ENCODE measurements at regions not wholly inside any gene's neighbourhood (a gene's known extent, or its start where the extent isn't known, plus 50 kb on each side); places are given as distances from the start of the nearest gene placed in this dataset.

GRCh38 chr5:65076251-65076869 is 307.6 kb downstream of the CWC27 start:
- Histone ChIP-seq H3K27me3 (ENCODE audit: low read depth) (no peaks in the 10 kb centered on the region), H3K4me3 (no peak overlapping the region), H3K36me3 (no peaks in the 10 kb centered on the region), H3K9me3 (replicated peaks) (no peaks in the 10 kb centered on the region), H3K27ac (replicated peaks) (peak overlapping the region; percentile 76), H3K4me1 (peaks cover 16% of the 10 kb centered on the region)
- peak; percentile 39 for TF ChIP-seq CTCF (IDR thresholded peaks at IDR 0.05; ENCODE audit: borderline replicate concordance)
- intact Hi-C loops (cut with micrococcal nuclease) = no loop called here
- DNase-seq = peak; percentile 23

- no peak for TF ChIP-seq CTCF (IDR thresholded peaks at IDR 0.05; ENCODE audit: borderline replicate concordance)
- Histone ChIP-seq H3K4me1 (peaks cover 16% of the 10 kb centered on the region), H3K9me3 (replicated peaks) (no peaks in the 10 kb centered on the region), H3K27me3 (ENCODE audit: low read depth) (no peaks in the 10 kb centered on the region), H3K4me3 (no peak overlapping the region), H3K27ac (replicated peaks) (no peak overlapping the region), H3K36me3 (no peaks in the 10 kb centered on the region)
- DNase-seq = no peak
- intact Hi-C loops (cut with micrococcal nuclease) = no loop called here
Observed at GRCh38 chr5:65077653-65078052, 308.9 kb downstream of the CWC27 start.

- Histone ChIP-seq H3K27ac (replicated peaks) (no peak overlapping the region), H3K27me3 (ENCODE audit: low read depth) (no peaks in the 10 kb centered on the region), H3K36me3 (no peaks in the 10 kb centered on the region), H3K9me3 (replicated peaks) (no peaks in the 10 kb centered on the region), H3K4me1 (peaks cover 16% of the 10 kb centered on the region), H3K4me3 (no peak overlapping the region)
- no peak for TF ChIP-seq CTCF (IDR thresholded peaks at IDR 0.05; ENCODE audit: borderline replicate concordance)
- intact Hi-C loops (cut with micrococcal nuclease) = no loop called here
- DNase-seq = no peak
Observed at GRCh38 chr5:65078331-65078730, 309.6 kb downstream of the CWC27 start.

- Histone ChIP-seq H3K4me1 (peaks cover 8% of the 10 kb centered on the region), H3K36me3 (no peaks in the 10 kb centered on the region), H3K4me3 (no peak overlapping the region), H3K27me3 (ENCODE audit: low read depth) (no peaks in the 10 kb centered on the region), H3K27ac (replicated peaks) (no peak overlapping the region), H3K9me3 (replicated peaks) (no peaks in the 10 kb centered on the region)
- intact Hi-C loops (cut with micrococcal nuclease) = no loop called here
- no peak for DNase-seq
- TF ChIP-seq CTCF (IDR thresholded peaks at IDR 0.05; ENCODE audit: borderline replicate concordance) = no peak
Observed at GRCh38 chr5:65081071-65081470, 312.3 kb downstream of the CWC27 start.

- no peaks in the 10 kb centered on the region for H3K9me3 ChIP-seq (replicated peaks)
- H3K36me3 ChIP-seq = no peaks in the 10 kb centered on the region
- H3K4me3 ChIP-seq = no peak overlapping the region
- no peaks in the 10 kb centered on the region for H3K4me1 ChIP-seq
- DNase-seq = no peak
- TF ChIP-seq CTCF (IDR thresholded peaks at IDR 0.05; ENCODE audit: borderline replicate concordance) = no peak
- intact Hi-C loops (cut with micrococcal nuclease) = no loop called here
- H3K27ac ChIP-seq (replicated peaks) = no peak overlapping the region
- no peaks in the 10 kb centered on the region for H3K27me3 ChIP-seq (ENCODE audit: low read depth)
Observed at GRCh38 chr5:65084795-65085515, 316.2 kb downstream of the CWC27 start.

Data from left ventricle myocardium inferior (tissue), 1 donor.